HFF-Myc (cell line): ENCODE measurements at regions not wholly inside any gene's neighbourhood (a gene's known extent, or its start where the extent isn't known, plus 50 kb on each side); places are given as distances from the start of the nearest gene placed in this dataset.

Experiments used
- DNase-seq: peaks from one replicate; pipeline ENCODE4 v3.0.0-alpha.2; 2011; ENCODE audit warnings: low read depth; ENCODE audit errors: extremely low read depth
- H3K4me3 ChIP-seq: replicated peaks from 2 replicates; pipeline ENCODE4 v1.5.1; 2011; ENCODE audit warnings: low read depth, mild to moderate bottlenecking, control low read depth, low read length
- TF ChIP-seq, protein P1 (sequence below): IDR thresholded peaks from 2 replicates; pipeline ENCODE4 v1.5.1; 2012; ENCODE audit warnings: mild to moderate bottlenecking, low read depth, low read length, control low read depth; ENCODE audit errors: missing control alignments

DNA sequence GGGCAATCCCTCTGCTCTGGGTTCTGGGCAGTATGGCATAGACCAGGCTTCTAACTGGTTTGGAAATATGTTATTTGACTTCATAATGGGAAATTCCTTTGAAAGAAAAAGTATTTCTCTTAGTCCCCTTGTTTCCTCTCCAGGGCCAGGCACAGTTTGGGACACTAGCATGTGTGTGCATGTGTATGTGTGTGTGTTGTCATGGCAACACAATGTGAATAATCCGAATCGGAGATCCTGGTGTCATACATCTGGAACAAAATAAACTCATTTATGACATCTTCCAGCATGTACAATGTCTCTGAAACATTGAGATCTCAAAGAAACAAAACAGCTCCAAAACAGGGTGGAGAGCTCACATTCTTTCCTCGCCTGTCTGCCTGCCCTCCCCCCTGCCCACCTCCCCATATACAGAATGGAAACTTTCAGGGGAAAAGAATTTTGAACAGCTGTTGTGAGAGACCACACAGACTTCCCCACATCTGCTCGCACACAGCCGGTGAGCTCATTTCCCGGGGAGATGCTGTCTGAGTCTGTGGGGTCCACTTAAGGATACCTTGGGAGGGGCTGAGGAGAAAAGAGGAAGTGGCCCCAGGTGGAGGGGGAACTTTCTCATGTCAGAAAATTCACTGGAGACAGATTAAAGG is 55.5 kb upstream of the PARP11 start:
- DNase-seq = peak; percentile 10
- no peak overlapping the region for H3K4me3 ChIP-seq
- TF ChIP-seq, protein P1, sequence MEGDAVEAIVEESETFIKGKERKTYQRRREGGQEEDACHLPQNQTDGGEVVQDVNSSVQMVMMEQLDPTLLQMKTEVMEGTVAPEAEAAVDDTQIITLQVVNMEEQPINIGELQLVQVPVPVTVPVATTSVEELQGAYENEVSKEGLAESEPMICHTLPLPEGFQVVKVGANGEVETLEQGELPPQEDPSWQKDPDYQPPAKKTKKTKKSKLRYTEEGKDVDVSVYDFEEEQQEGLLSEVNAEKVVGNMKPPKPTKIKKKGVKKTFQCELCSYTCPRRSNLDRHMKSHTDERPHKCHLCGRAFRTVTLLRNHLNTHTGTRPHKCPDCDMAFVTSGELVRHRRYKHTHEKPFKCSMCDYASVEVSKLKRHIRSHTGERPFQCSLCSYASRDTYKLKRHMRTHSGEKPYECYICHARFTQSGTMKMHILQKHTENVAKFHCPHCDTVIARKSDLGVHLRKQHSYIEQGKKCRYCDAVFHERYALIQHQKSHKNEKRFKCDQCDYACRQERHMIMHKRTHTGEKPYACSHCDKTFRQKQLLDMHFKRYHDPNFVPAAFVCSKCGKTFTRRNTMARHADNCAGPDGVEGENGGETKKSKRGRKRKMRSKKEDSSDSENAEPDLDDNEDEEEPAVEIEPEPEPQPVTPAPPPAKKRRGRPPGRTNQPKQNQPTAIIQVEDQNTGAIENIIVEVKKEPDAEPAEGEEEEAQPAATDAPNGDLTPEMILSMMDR = no peak

GRCh38 chr12:3925621-3926020 is 52.4 kb upstream of the PARP11 start:
- no peak for DNase-seq
- TF ChIP-seq, protein P1 = no peak
- H3K4me3 ChIP-seq = no peak overlapping the region

DNA sequence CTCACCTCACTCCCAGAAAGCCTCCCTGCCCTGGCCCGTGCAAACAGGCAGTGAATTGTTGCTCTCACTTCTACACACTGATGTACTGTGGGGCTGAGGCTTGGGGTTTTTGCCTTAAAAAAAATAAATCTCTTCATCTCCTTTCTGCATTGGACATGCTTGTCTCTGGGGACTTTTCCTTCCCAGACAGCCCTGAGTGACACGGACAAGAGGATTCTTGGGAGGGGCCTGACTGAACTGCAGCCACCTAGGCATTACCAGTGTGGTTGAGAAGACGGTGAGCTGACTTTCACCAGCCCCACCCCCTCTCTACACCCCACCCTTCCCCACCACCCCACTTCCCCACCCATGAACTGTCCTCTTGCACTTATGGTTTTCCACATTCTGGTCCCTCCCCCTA is 51.6 kb upstream of the PARP11 start:
- no peak for DNase-seq
- TF ChIP-seq, protein P1 = no peak
- no peak overlapping the region for H3K4me3 ChIP-seq

DNA sequence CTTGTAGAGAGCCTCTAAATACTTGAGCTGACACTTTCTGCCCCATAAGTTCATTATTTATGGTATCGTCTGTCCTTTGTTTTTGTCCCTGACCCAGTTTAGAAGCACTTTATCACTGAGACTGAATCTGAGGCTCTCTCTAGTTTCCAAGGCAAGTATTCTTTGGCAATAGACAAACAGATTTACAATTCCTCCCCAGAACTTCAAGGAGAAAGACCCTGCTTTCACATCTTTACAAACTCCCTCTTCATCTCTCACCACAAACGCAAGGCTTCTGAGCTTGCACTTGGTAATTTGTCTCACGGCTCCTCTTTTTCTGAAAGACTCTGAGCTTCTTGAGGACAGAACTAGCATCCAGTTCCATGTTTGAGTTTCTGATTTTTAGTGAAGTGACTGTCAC is 49.8 kb upstream of the PARP11 start:
- no peak for DNase-seq
- H3K4me3 ChIP-seq = no peak overlapping the region
- TF ChIP-seq, protein P1 = no peak
